ENCODE measurements at regions not wholly inside any gene's neighbourhood (a gene's known extent, or its start where the extent isn't known, plus 50 kb on each side); places are given as distances from the start of the nearest gene placed in this dataset.
A peak's percentile ranks its signal among the peaks of the same experiment; 100 is the strongest.
"Not testable (repeated sequence)": the region's sequence is repeated elsewhere in the genome, so short reads cannot be mapped to it uniquely, and the experiment has no call there.

- not testable (repeated sequence) for H3K9me3 ChIP-seq (ENCODE audit: control insufficient read depth in 2 of 2, insufficient read depth in 1 of 2, low read length in 1 of 2); H3K27ac ChIP-seq (ENCODE audit: low read depth in 1 of 2, low read length in 1 of 2); H3K27me3 ChIP-seq (ENCODE audit: control insufficient read depth in 2 of 2, insufficient read depth in 1 of 2, low read length in 1 of 2); H3K36me3 ChIP-seq (ENCODE audit: control insufficient read depth in 2 of 2, insufficient read depth in 2 of 2, low read length in 1 of 2); H3K4me3 ChIP-seq (ENCODE audit: low read length in 2 of 2); DNase-seq (ENCODE audit: low read depth in 6 of 9, low spot score in 9 of 9); H3K4me1 ChIP-seq (ENCODE audit: control insufficient read depth in 2 of 2, insufficient read depth in 2 of 2, low read length in 2 of 2)
- WGBS: no CpG with 5 or more reads among the region's 36 CpGs
These were observed 4429.9 kb upstream of the TPTE start for GRCh38 chr21:6091335-6092027.

DNA sequence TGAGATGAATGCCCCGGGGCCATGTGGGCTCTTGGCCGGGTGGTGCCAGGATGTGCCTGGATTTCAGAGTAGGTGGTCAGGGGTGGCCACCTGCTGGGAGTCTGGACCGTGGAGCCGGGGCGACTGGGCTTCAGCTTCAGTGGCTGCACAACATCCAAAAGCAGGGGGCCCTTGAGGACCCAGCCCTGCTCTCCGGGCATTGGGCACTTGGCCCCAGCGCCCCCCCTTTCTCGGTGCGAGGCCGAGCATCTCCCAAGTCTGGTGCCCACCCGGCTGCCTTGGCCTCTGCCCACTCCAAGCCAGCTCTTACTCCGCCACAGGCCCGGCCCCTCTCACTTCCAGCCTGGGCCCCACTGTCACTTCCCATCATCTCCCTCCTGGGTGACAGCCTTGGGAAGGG lies 4429.0 kb upstream of the TPTE start:
- H3K9me3 ChIP-seq (ENCODE audit: control insufficient read depth in 2 of 2, insufficient read depth in 1 of 2, low read length in 1 of 2); H3K36me3 ChIP-seq (ENCODE audit: control insufficient read depth in 2 of 2, insufficient read depth in 2 of 2, low read length in 1 of 2); H3K27me3 ChIP-seq (ENCODE audit: control insufficient read depth in 2 of 2, insufficient read depth in 1 of 2, low read length in 1 of 2); H3K4me3 ChIP-seq (ENCODE audit: low read length in 2 of 2); DNase-seq (ENCODE audit: low read depth in 6 of 9, low spot score in 9 of 9); H3K27ac ChIP-seq (ENCODE audit: low read depth in 1 of 2, low read length in 1 of 2); H3K4me1 ChIP-seq (ENCODE audit: control insufficient read depth in 2 of 2, insufficient read depth in 2 of 2, low read length in 2 of 2): not testable (repeated sequence)
- WGBS: no CpG with 5 or more reads among the region's 13 CpGs

DNA sequence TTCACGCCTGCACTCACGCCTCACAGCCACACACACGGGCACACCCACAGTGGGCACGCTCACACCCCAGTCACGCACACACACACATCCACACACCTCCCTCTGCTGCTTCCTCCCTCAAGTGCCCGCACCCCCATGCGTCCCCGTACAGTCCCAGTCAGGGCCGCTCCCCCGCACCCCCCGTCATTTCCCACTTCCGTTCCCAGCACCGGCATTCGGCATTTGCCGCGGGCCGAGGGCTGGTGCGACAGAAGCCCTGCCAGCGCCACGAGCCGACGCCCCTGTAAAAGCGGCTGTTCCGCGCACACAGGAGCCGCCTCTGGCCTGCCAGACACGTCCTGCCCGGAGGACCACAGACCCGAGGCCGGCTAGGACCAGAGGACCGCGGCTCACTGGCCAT lies 4428.0 kb upstream of the TPTE start:
- not testable (repeated sequence) for DNase-seq (ENCODE audit: low read depth in 6 of 9, low spot score in 9 of 9); H3K27me3 ChIP-seq (ENCODE audit: control insufficient read depth in 2 of 2, insufficient read depth in 1 of 2, low read length in 1 of 2); H3K9me3 ChIP-seq (ENCODE audit: control insufficient read depth in 2 of 2, insufficient read depth in 1 of 2, low read length in 1 of 2); H3K36me3 ChIP-seq (ENCODE audit: control insufficient read depth in 2 of 2, insufficient read depth in 2 of 2, low read length in 1 of 2); H3K4me1 ChIP-seq (ENCODE audit: control insufficient read depth in 2 of 2, insufficient read depth in 2 of 2, low read length in 2 of 2); H3K4me3 ChIP-seq (ENCODE audit: low read length in 2 of 2); H3K27ac ChIP-seq (ENCODE audit: low read depth in 1 of 2, low read length in 1 of 2)
- 84% methylated on average over 13 of the region's 32 CpGs for WGBS

GRCh38 chr21:6093870-6094269 lies 4427.5 kb upstream of the TPTE start:
- not testable (repeated sequence) for H3K4me3 ChIP-seq (ENCODE audit: low read length in 2 of 2); H3K27ac ChIP-seq (ENCODE audit: low read depth in 1 of 2, low read length in 1 of 2); H3K27me3 ChIP-seq (ENCODE audit: control insufficient read depth in 2 of 2, insufficient read depth in 1 of 2, low read length in 1 of 2); DNase-seq (ENCODE audit: low read depth in 6 of 9, low spot score in 9 of 9); H3K36me3 ChIP-seq (ENCODE audit: control insufficient read depth in 2 of 2, insufficient read depth in 2 of 2, low read length in 1 of 2); H3K4me1 ChIP-seq (ENCODE audit: control insufficient read depth in 2 of 2, insufficient read depth in 2 of 2, low read length in 2 of 2); H3K9me3 ChIP-seq (ENCODE audit: control insufficient read depth in 2 of 2, insufficient read depth in 1 of 2, low read length in 1 of 2)
- 56% methylated on average over 5 of the region's 23 CpGs for WGBS

GRCh38 chr21:6095304-6095703 lies 4426.1 kb upstream of the TPTE start:
- 96% methylated on average over 1 of the region's 13 CpGs for WGBS
- H3K4me1 ChIP-seq (ENCODE audit: control insufficient read depth in 2 of 2, insufficient read depth in 2 of 2, low read length in 2 of 2); H3K27ac ChIP-seq (ENCODE audit: low read depth in 1 of 2, low read length in 1 of 2); H3K27me3 ChIP-seq (ENCODE audit: control insufficient read depth in 2 of 2, insufficient read depth in 1 of 2, low read length in 1 of 2); DNase-seq (ENCODE audit: low read depth in 6 of 9, low spot score in 9 of 9); H3K36me3 ChIP-seq (ENCODE audit: control insufficient read depth in 2 of 2, insufficient read depth in 2 of 2, low read length in 1 of 2); H3K4me3 ChIP-seq (ENCODE audit: low read length in 2 of 2); H3K9me3 ChIP-seq (ENCODE audit: control insufficient read depth in 2 of 2, insufficient read depth in 1 of 2, low read length in 1 of 2): not testable (repeated sequence)

GRCh38 chr21:6096560-6097424 lies 4424.6 kb upstream of the TPTE start:
- not testable (repeated sequence) for H3K36me3 ChIP-seq (ENCODE audit: control insufficient read depth in 2 of 2, insufficient read depth in 2 of 2, low read length in 1 of 2); H3K4me1 ChIP-seq (ENCODE audit: control insufficient read depth in 2 of 2, insufficient read depth in 2 of 2, low read length in 2 of 2); H3K4me3 ChIP-seq (ENCODE audit: low read length in 2 of 2); H3K27me3 ChIP-seq (ENCODE audit: control insufficient read depth in 2 of 2, insufficient read depth in 1 of 2, low read length in 1 of 2); H3K9me3 ChIP-seq (ENCODE audit: control insufficient read depth in 2 of 2, insufficient read depth in 1 of 2, low read length in 1 of 2); H3K27ac ChIP-seq (ENCODE audit: low read depth in 1 of 2, low read length in 1 of 2); DNase-seq (ENCODE audit: low read depth in 6 of 9, low spot score in 9 of 9)
- WGBS: no CpG with 5 or more reads among the region's 24 CpGs

- not testable (repeated sequence) for H3K9me3 ChIP-seq (ENCODE audit: control insufficient read depth in 2 of 2, insufficient read depth in 1 of 2, low read length in 1 of 2); H3K27me3 ChIP-seq (ENCODE audit: control insufficient read depth in 2 of 2, insufficient read depth in 1 of 2, low read length in 1 of 2); H3K4me1 ChIP-seq (ENCODE audit: control insufficient read depth in 2 of 2, insufficient read depth in 2 of 2, low read length in 2 of 2); DNase-seq (ENCODE audit: low read depth in 6 of 9, low spot score in 9 of 9); H3K36me3 ChIP-seq (ENCODE audit: control insufficient read depth in 2 of 2, insufficient read depth in 2 of 2, low read length in 1 of 2); H3K4me3 ChIP-seq (ENCODE audit: low read length in 2 of 2); H3K27ac ChIP-seq (ENCODE audit: low read depth in 1 of 2, low read length in 1 of 2)
- WGBS: 100% methylated on average over 4 of the region's 4 CpGs
These were observed 4423.6 kb upstream of the TPTE start for GRCh38 chr21:6097736-6098135.

GRCh38 chr21:6098191-6098935 lies 4423.0 kb upstream of the TPTE start:
- DNase-seq (ENCODE audit: low read depth in 6 of 9, low spot score in 9 of 9): peak in 1 of 9 donors; percentile 0
- not testable (repeated sequence) for H3K4me3 ChIP-seq (ENCODE audit: low read length in 2 of 2); H3K27ac ChIP-seq (ENCODE audit: low read depth in 1 of 2, low read length in 1 of 2); H3K36me3 ChIP-seq (ENCODE audit: control insufficient read depth in 2 of 2, insufficient read depth in 2 of 2, low read length in 1 of 2); H3K9me3 ChIP-seq (ENCODE audit: control insufficient read depth in 2 of 2, insufficient read depth in 1 of 2, low read length in 1 of 2); H3K4me1 ChIP-seq (ENCODE audit: control insufficient read depth in 2 of 2, insufficient read depth in 2 of 2, low read length in 2 of 2); H3K27me3 ChIP-seq (ENCODE audit: control insufficient read depth in 2 of 2, insufficient read depth in 1 of 2, low read length in 1 of 2)
- WGBS: 94% methylated on average over 7 of the region's 8 CpGs

GRCh38 chr21:6101588-6101987 lies 4419.8 kb upstream of the TPTE start:
- H3K27me3 ChIP-seq (ENCODE audit: control insufficient read depth in 2 of 2, insufficient read depth in 1 of 2, low read length in 1 of 2); H3K27ac ChIP-seq (ENCODE audit: low read depth in 1 of 2, low read length in 1 of 2); DNase-seq (ENCODE audit: low read depth in 6 of 9, low spot score in 9 of 9); H3K4me1 ChIP-seq (ENCODE audit: control insufficient read depth in 2 of 2, insufficient read depth in 2 of 2, low read length in 2 of 2); H3K4me3 ChIP-seq (ENCODE audit: low read length in 2 of 2); H3K36me3 ChIP-seq (ENCODE audit: control insufficient read depth in 2 of 2, insufficient read depth in 2 of 2, low read length in 1 of 2); H3K9me3 ChIP-seq (ENCODE audit: control insufficient read depth in 2 of 2, insufficient read depth in 1 of 2, low read length in 1 of 2): not testable (repeated sequence)
- no CpG with 5 or more reads among the region's 9 CpGs for WGBS

All from thymus (tissue), 11 donors.